GM19023 (cell line): ENCODE measurements at regions not wholly inside any gene's neighbourhood (a gene's known extent, or its start where the extent isn't known, plus 50 kb on each side); places are given as distances from the start of the nearest gene placed in this dataset.
"Not testable (repeated sequence)": the region's sequence is repeated elsewhere in the genome, so short reads cannot be mapped to it uniquely, and the experiment has no call there.

ENCODE experiments used
- ATAC-seq: cut with Tn5 transposase; IDR thresholded peaks from one replicate; pipeline ENCODE4 v1.9.1; 2021; ENCODE audit warnings: mild to moderate bottlenecking, moderate library complexity; ENCODE audit not compliant: unreplicated experiment

DNA sequence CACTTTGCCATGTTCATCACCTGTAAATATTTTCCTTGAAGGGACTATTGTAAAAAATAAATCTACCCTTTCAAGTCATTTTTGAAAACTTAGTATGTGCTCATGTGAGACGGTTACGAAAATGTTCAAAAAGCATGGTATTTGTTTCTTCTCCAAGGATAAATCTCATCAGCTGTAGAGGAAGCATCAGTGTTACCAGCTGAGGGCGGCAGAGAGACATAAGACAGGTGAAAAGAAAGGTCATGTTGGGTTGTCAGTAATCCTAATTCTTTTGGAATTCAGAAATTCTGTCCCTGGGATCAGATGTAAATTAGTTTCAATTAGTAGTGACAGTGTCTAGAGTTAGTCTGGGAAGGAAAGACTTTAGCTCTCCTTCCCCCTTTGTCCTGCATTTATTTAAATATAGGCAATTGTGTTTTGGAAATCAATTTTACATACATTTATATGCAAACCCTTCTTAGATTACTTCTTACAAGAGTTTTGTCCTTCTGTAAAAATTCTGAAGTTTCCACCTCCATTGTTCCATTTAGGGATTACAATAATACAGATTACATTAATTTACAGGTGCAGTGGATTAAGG lies 791.9 kb upstream of the CDH6 start:
- no peak for ATAC-seq

GRCh38 chr5:30398423-30398822 lies 795.1 kb upstream of the CDH6 start:
- no peak for ATAC-seq

DNA sequence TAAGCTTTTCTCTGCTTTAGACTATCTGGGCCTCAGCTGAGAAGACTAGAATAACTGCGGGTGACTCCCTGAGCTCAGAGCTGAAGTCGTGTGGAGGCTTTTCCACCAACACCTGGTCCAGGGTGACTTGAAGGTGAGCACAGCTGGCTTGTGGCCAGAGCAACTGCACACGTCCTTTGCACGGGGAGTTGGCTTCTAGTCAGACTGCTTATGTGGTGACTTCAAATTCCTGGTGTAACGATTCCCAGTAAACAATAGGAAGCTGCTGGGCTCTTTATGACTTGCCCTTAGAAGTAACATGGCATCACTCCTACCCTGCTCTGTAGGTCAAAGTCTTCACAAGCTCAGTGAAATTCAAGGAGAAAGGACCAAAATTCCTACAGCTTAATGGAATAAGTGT lies 800.6 kb upstream of the CDH6 start:
- no peak for ATAC-seq

DNA sequence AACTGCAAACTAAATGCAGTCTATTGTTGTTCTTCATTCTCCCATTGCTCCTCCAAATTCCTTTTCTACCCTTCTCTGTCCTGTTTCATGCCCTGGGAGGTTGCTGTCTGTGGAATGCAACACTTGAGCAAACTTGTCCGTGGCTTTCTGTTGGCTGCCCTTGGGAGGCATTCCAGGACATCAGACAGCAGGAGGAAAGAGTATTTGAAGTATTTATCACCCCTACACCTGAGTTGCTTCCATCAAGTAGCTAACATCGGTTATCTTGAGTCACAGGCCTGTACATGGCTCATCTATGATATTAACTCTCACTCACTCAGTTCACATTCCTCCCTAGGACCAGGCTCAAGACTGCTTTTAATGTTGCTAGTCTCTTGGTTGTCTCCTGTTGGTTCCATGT lies 803.4 kb upstream of the CDH6 start:
- no peak for ATAC-seq

DNA sequence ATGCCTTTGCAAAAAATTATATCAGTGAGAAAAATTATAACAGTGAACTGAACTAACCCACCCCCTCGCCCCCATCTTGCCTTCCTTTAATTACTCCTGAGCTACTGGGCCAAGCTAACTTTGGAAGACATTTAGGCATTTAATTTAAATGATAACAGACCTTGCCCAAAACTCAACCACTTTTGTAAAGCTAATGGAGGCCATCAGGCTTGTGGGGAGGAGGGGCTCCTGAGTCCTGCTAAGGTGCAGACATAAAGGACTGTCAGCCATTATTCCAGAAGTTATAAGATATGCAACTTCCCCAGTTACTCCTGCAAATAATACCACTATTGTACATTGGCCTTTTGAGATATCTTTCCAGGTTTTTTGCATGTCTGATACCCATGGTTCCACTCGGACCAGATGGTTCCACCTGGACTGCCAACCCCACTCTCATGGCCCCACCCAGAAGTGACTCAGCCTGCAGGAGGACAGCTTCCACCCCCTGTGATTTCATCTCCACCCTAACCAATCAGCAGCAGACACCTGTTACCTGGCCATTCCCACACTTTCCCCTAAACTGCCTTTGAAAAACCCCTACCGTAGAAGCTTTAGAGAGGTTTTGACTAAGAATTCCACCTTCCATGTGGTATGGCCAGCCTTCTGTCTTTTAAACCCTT lies 805.4 kb upstream of the CDH6 start:
- ATAC-seq = no peak

DNA sequence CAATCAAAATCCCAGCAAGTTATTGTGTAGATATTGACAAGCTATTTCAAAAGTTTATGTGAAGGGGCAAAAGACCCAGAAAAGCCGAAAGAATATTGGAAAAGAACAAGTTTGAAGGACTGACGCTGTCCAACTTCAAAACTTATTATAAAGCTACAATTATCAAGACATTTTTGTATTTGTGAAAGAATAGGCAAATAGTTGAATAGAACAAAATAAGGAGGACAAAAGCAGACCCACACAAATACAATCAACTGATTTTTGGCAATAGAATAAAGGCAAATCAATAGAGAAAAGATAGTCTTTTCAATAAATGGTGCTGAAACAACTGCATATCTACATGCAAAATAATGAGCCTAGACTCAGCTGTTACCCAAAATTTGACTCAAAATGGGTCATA lies 807.7 kb upstream of the CDH6 start:
- ATAC-seq = no peak

DNA sequence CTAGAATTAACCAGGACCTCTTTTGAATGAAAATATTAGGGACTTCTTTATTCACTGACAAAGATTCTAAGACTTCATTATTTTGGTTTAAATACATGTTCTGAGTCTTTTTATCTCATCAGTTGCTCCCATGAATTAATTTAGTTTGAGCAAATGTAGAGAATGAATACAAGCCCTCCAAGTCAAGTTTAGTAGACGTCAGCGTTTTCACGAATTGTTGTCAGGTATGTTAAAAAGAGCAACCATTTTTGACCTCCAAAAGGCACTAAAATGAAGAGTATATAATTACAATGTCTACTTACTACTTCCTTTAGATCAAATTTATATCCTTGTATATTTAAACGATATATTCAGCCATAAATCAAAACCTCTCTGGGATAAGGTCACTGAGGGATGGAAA lies 809.3 kb upstream of the CDH6 start:
- ATAC-seq = no peak

- ATAC-seq = no peak
Measured at GRCh38 chr5:30380228-30380627, 813.3 kb upstream of the CDH6 start.

DNA sequence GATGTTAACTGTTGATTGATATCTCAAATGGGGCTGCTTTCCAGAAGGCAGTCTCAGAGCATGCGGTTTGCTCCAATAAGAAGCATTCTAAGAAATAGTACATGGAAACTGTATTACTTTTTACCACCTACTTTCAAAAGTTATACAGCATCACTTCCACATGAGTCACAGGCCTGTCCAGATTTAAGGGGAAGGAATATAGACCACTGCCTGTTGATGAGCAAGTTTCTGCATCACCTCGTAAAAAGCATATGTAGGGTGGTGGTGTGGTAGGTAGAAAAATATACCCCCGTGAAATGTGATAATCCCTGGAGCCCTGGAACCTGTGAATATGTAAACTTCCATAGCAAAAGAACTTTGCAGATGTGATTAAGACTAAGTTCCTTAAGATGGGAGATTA lies 816.6 kb upstream of the CDH6 start:
- no peak for ATAC-seq

GRCh38 chr5:30368064-30368463 lies 825.4 kb upstream of the CDH6 start:
- ATAC-seq = no peak

- not testable (repeated sequence) for ATAC-seq
Measured at GRCh38 chr5:30365031-30365430, 828.5 kb upstream of the CDH6 start.

- no peak for ATAC-seq
Measured at GRCh38 chr5:30357371-30357770, 836.1 kb upstream of the CDH6 start.

GRCh38 chr5:30355675-30356074 lies 837.8 kb upstream of the CDH6 start:
- no peak for ATAC-seq

DNA sequence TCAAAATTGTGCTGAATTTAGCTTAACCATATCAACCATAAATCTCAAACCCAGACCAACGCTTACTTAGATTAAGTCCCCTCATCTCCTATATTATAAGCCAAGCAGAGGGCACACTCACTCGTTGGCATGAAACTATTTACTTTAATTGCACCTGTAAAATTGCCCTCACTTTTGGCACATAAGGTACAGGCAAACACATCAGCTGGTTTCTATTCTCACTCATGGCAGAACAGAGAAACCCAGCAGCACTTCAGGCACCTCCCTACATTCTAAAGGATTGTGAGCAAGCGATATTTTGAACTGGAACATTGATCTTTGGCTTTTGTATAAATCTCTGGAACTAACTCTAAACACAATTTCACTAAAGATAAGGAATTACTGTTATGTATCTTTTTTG lies 845.6 kb upstream of the CDH6 start:
- no peak for ATAC-seq

- not testable (repeated sequence) for ATAC-seq
Measured at GRCh38 chr5:30345539-30346345, 847.7 kb upstream of the CDH6 start.

- no peak for ATAC-seq
Measured at GRCh38 chr5:30343707-30344106, 849.8 kb upstream of the CDH6 start.

- ATAC-seq = no peak
Measured at GRCh38 chr5:30341466-30341865, 852.0 kb upstream of the CDH6 start.

DNA sequence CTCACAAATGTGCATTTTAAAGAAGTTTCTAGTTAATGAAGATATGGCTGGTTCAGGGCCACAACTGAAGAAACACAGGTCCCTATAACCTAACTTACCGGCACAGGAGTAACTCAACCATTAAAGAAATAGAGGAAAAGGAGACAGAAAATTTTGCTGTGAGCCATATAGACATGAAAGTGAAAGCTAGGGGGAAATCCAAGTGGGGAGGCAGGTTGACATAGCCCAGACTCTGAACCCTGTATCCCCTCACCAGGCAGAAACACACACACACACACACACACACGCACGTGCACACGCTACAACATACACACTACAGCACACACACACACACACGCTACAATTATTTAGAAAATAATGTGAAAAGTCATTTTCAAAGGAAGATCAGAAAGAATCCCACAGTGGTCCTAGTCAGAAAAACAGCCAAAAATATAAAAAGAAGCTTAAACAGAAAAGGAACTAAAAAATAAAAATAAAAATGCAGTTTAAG lies 856.4 kb upstream of the CDH6 start:
- no peak for ATAC-seq

DNA sequence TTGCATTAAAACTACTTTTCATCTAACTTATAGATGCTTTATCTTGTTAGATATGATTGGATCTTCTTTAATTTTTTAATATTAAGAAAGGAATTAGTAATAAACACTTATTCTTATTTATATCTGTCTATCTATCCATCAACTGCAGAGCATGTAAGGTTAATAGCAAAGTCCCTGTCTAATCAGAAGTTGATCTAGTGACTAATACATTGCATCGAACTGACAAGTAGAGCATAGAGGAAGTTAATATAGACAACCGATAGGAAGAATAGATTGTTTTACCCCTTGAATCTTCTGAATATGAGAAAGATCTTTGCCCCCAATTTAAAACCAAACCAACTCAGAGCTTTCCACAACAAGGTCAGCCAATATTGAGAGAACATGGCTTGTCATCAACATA lies 862.0 kb upstream of the CDH6 start:
- no peak for ATAC-seq

GRCh38 chr5:30325795-30326194 lies 867.7 kb upstream of the CDH6 start:
- ATAC-seq = no peak

GRCh38 chr5:30324083-30324482 lies 869.4 kb upstream of the CDH6 start:
- ATAC-seq = no peak

DNA sequence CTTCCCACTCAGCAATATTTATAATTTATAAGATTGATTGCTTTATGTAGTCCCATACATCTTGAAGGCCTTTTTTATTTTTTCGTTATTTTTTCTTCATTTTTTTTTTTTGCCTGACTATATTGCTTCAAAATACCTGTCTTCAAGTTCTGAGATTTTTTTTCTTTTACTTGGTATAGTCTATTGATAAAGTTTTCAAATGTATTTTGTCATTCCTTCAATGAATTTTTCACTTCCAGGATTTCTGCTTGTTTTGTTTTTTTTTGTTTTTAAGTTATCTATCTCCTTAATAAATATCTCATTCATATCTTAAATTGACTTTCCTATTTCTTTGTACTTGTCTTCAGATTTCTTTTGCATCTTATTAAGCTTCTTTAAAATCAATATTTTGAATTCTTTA lies 905.6 kb upstream of the CDH6 start:
- ATAC-seq = no peak
